Endodermal cell (in vitro differentiated cells): ENCODE measurements at regions not wholly inside any gene's neighbourhood (a gene's known extent, or its start where the extent isn't known, plus 50 kb on each side); places are given as distances from the start of the nearest gene placed in this dataset.
A peak's percentile ranks its signal among the peaks of the same experiment; 100 is the strongest.

ENCODE experiments used
- DNase-seq: peaks from one replicate; pipeline ENCODE4 v3.0.0-alpha.2; 2017
- H3K27ac ChIP-seq: 2 replicates; pipeline ENCODE4 v1.5.1; 2013; ENCODE audit warnings: mild to moderate bottlenecking, low read depth, low read length, moderate library complexity
- H3K27me3 ChIP-seq: 2 replicates; pipeline ENCODE4 v1.6.1; 2013; ENCODE audit warnings: mild to moderate bottlenecking, low read length, moderate library complexity; ENCODE audit not compliant: insufficient read depth, control insufficient read depth, poor library complexity, severe bottlenecking
- H3K36me3 ChIP-seq: 2 replicates; pipeline ENCODE4 v1.7.0; 2013; ENCODE audit warnings: mild to moderate bottlenecking, low read length, moderate library complexity; ENCODE audit not compliant: control insufficient read depth, insufficient read depth
- H3K4me1 ChIP-seq: one replicate; pipeline ENCODE4 v1.7.0; 2013; ENCODE audit warnings: low read length; ENCODE audit not compliant: control insufficient read depth, insufficient read depth
- H3K4me3 ChIP-seq: 2 replicates; pipeline ENCODE4 v1.5.1; 2013; ENCODE audit warnings: mild to moderate bottlenecking, low read length, moderate library complexity
- H3K9ac ChIP-seq: 2 replicates; pipeline ENCODE4 v1.6.1; 2013; ENCODE audit warnings: mild to moderate bottlenecking, low read length, moderate library complexity; ENCODE audit not compliant: poor library complexity, severe bottlenecking; ENCODE audit errors: extremely low read depth
- H3K9me3 ChIP-seq: 2 replicates; pipeline ENCODE4 v1.6.1; 2013; ENCODE audit warnings: mild to moderate bottlenecking, low read length, moderate library complexity; ENCODE audit not compliant: control insufficient read depth
- H3K27ac Mint-ChIP-seq: 2 replicates; pipeline ENCODE4 v1.8.0; 2020; ENCODE audit warnings: mixed read lengths
- H3K27me3 Mint-ChIP-seq: 2 replicates; pipeline ENCODE4 v1.8.0; 2021; ENCODE audit warnings: mild to moderate bottlenecking, mixed read lengths; ENCODE audit not compliant: insufficient read depth
- H3K36me3 Mint-ChIP-seq: 2 replicates; pipeline ENCODE4 v1.8.0; 2020; ENCODE audit warnings: low read depth, mixed read lengths
- H3K4me1 Mint-ChIP-seq: 2 replicates; pipeline ENCODE4 v1.8.0; 2020; ENCODE audit warnings: mixed read lengths
- H3K4me3 Mint-ChIP-seq: 2 replicates; pipeline ENCODE4 v1.8.0; 2020; ENCODE audit warnings: mild to moderate bottlenecking, moderate library complexity, mixed read lengths
- H3K9me3 Mint-ChIP-seq: 2 replicates; pipeline ENCODE4 v1.8.0; 2020; ENCODE audit warnings: mild to moderate bottlenecking, mixed read lengths
- CTCF ChIP-seq: fragments of 200-600 bp; sonication (generic); conservative IDR thresholded peaks from 2 replicates; pipeline ENCODE4 v1.5.0; 2021; ENCODE audit warnings: antibody characterized with exemption, mild to moderate bottlenecking
- WGBS, 2 experiments: methylation state at CpG; one replicate each; pipeline versions ENCODE4 v1.1.5 to v1.1.7; 2013; ENCODE audit warnings: missing lambda C conversion rate in 2 of 2, mixed read lengths in 1 of 2; ENCODE audit not compliant: insufficient coverage in 1 of 2, insufficient read length in 1 of 2; 5-methylcytosine and 5-hydroxymethylcytosine counted together

- no peak overlapping the region for H3K27ac Mint-ChIP-seq
- H3K9me3 ChIP-seq: peaks cover 9% of the 10 kb centered on the region
- H3K27me3 ChIP-seq: no peaks in the 10 kb centered on the region
- WGBS, 2 experiments: 90% methylated on average over 1 of the region's 1 CpG; no CpG with 5 or more reads in 1 of the 2 experiments
- no peak overlapping the region for H3K4me3 ChIP-seq
- H3K9ac ChIP-seq: no peak overlapping the region
- H3K36me3 Mint-ChIP-seq: no peaks in the 10 kb centered on the region
- no peak for DNase-seq
- TF ChIP-seq CTCF: no peak
- H3K9me3 Mint-ChIP-seq: peaks cover 5% of the 10 kb centered on the region
- H3K4me3 Mint-ChIP-seq: no peak overlapping the region
- H3K27me3 Mint-ChIP-seq: no peaks in the 10 kb centered on the region
- H3K27ac ChIP-seq: no peak overlapping the region
- H3K4me1 ChIP-seq: peaks cover 9% of the 10 kb centered on the region
- H3K4me1 Mint-ChIP-seq: peaks cover 14% of the 10 kb centered on the region
- no peaks in the 10 kb centered on the region for H3K36me3 ChIP-seq
Measured at GRCh38 chr5:115686738-115687074, 60.9 kb upstream of the TMED7 start.

GRCh38 chr5:115686051-115686737, 60.4 kb upstream of the TMED7 start:
- no peak overlapping the region for H3K9ac ChIP-seq
- no peak overlapping the region for H3K4me3 ChIP-seq
- no peaks in the 10 kb centered on the region for H3K27me3 Mint-ChIP-seq
- no peak for DNase-seq
- H3K27ac Mint-ChIP-seq: no peak overlapping the region
- peaks cover 9% of the 10 kb centered on the region for H3K4me1 ChIP-seq
- H3K27ac ChIP-seq: no peak overlapping the region
- H3K4me3 Mint-ChIP-seq: no peak overlapping the region
- peaks cover 9% of the 10 kb centered on the region for H3K9me3 ChIP-seq
- WGBS, 2 experiments: 92 to 100% methylated on average over 1 to 5 of the region's 5 CpGs
- no peaks in the 10 kb centered on the region for H3K36me3 Mint-ChIP-seq
- H3K4me1 Mint-ChIP-seq: peaks cover 12% of the 10 kb centered on the region
- H3K36me3 ChIP-seq: no peaks in the 10 kb centered on the region
- no peaks in the 10 kb centered on the region for H3K27me3 ChIP-seq
- no peak for TF ChIP-seq CTCF
- peaks cover 5% of the 10 kb centered on the region for H3K9me3 Mint-ChIP-seq

GRCh38 chr5:115685490-115685889, 59.7 kb upstream of the TMED7 start:
- no peaks in the 10 kb centered on the region for H3K27me3 ChIP-seq
- H3K27ac ChIP-seq: no peak overlapping the region
- no peaks in the 10 kb centered on the region for H3K36me3 ChIP-seq
- peaks cover 5% of the 10 kb centered on the region for H3K9me3 Mint-ChIP-seq
- no peak overlapping the region for H3K4me3 Mint-ChIP-seq
- H3K4me1 ChIP-seq: peaks cover 9% of the 10 kb centered on the region
- no peak overlapping the region for H3K9ac ChIP-seq
- peak; percentile 66 for DNase-seq
- H3K27me3 Mint-ChIP-seq: no peaks in the 10 kb centered on the region
- no peak overlapping the region for H3K4me3 ChIP-seq
- TF ChIP-seq CTCF: no peak
- peaks cover 12% of the 10 kb centered on the region for H3K4me1 Mint-ChIP-seq
- WGBS, 2 experiments: 83% methylated on average over 2 of the region's 2 CpGs; no CpG with 5 or more reads in 1 of the 2 experiments
- H3K36me3 Mint-ChIP-seq: no peaks in the 10 kb centered on the region
- no peak overlapping the region for H3K27ac Mint-ChIP-seq
- peaks cover 9% of the 10 kb centered on the region for H3K9me3 ChIP-seq
